K562 (cell line): ENCODE measurements at regions not wholly inside any gene's neighbourhood (a gene's known extent, or its start where the extent isn't known, plus 50 kb on each side); places are given as distances from the start of the nearest gene placed in this dataset.

Experiments
- ATAC-seq: fragments of 200-7000 bp; cut with Tn5 transposase; 3 replicates; pipeline ENCODE4 v1.9.1; 2020; ENCODE audit warnings: moderate library complexity
- BruUV-seq: library from RNA; stranded (reverse); fragments of 400-500 nt; replicated peaks from 2 replicates; lab custom pipeline; 2021; lab: Mats Ljungman, UMichigan
- CTCF ChIA-PET: fragments of 300-600 bp; formaldehyde crosslinking; extraction: SDS; loops from one replicate; lab custom pipeline; 2021; ENCODE audit warnings: low intra/inter-chr PET ratio; lab: Yijun Ruan, JAX
- POLR2A ChIA-PET: fragments of 300-600, 350-650 bp; sonication (Branson Sonifier 250); formaldehyde crosslinking; extraction: SDS; loops from one replicate; lab custom pipeline; 2021; ENCODE audit warnings: antibody characterized with exemption, inconsistent platforms; lab: Yijun Ruan, JAX
- DNase-seq, 4 experiments: peaks; one replicate each; pipeline versions ENCODE4 v3.0.0 to v3.0.0-alpha.2; 2011 to 2018; ENCODE audit warnings: low spot score in 3 of 4, mixed read lengths in 3 of 4; ENCODE audit errors: extremely low read depth in 1 of 4
- FAIRE-seq: peaks from 2 replicates; lab custom pipeline; 2011; peaks lifted over from hg19 to GRCh38; lab: Jason Lieb, UNC
- H2AFZ ChIP-seq: 2 replicates; pipeline ENCODE4 v1.6.0; 2011; ENCODE audit warnings: low read depth, low read length, control low read depth, inconsistent platforms
- H3K27ac ChIP-seq: fragments of 200-600 bp; 3 replicates; pipeline ENCODE4 v1.8.0; 2011; ENCODE audit warnings: low read depth, mild to moderate bottlenecking, control low read depth, inconsistent platforms, low read length, moderate library complexity, mixed read lengths; ENCODE audit errors: extremely low read depth
- H3K27me3 ChIP-seq, 2 experiments: fragments of 300-600 bp in 1 of 2; 2 replicates in 1 of 2; 3 replicates in 1 of 2; pipeline versions ENCODE4 v1.6.0 to v1.8.0; 2011; ENCODE audit warnings: inconsistent platforms in 2 of 2, low read length in 2 of 2, mild to moderate bottlenecking in 1 of 2, mixed read lengths in 1 of 2, moderate library complexity in 1 of 2; ENCODE audit not compliant: control insufficient read depth in 2 of 2, insufficient read depth in 2 of 2
- H3K36me3 ChIP-seq: fragments of 300-600 bp; 3 replicates; pipeline ENCODE4 v1.8.0; 2011; ENCODE audit warnings: mild to moderate bottlenecking, low read length, inconsistent platforms; ENCODE audit not compliant: control insufficient read depth, insufficient read depth
- H3K4me1 ChIP-seq, 2 experiments: fragments of 200-600 bp in 1 of 2; replicated peaks in 1 of 2; 2 replicates in 1 of 2; 3 replicates in 1 of 2; pipeline versions ENCODE4 v1.5.1 to v1.8.0; 2011; ENCODE audit warnings: inconsistent platforms in 2 of 2, low read length in 2 of 2, mild to moderate bottlenecking in 1 of 2, mixed read lengths in 1 of 2, moderate library complexity in 1 of 2; ENCODE audit not compliant: control insufficient read depth in 2 of 2, insufficient read depth in 2 of 2
- H3K4me2 ChIP-seq: 2 replicates; pipeline ENCODE4 v1.6.1; 2011; ENCODE audit warnings: low read length, control low read depth, inconsistent platforms, mixed read lengths; ENCODE audit not compliant: insufficient read depth
- H3K4me3 ChIP-seq: fragments of 200-600 bp; sonication (generic), shearing (Covaris generic); 2 replicates; pipeline ENCODE4 v1.5.1; 2016; ENCODE audit warnings: control low read depth, inconsistent platforms
- H3K79me2 ChIP-seq: fragments of 200-600 bp; 3 replicates; pipeline ENCODE4 v1.8.0; 2011; ENCODE audit warnings: low read length, inconsistent platforms; ENCODE audit not compliant: control insufficient read depth, insufficient read depth
- H3K9ac ChIP-seq, 2 experiments: 2 replicates each; pipeline versions ENCODE4 v1.6.0 to v1.6.1; 2011; ENCODE audit warnings: low read depth in 2 of 2, low read length in 2 of 2, control low read depth in 1 of 2, inconsistent platforms in 1 of 2, mild to moderate bottlenecking in 1 of 2, mixed read lengths in 1 of 2; ENCODE audit not compliant: insufficient read depth in 1 of 2
- H3K9me1 ChIP-seq: one replicate; pipeline ENCODE4 v1.6.0; 2011; ENCODE audit warnings: inconsistent platforms, mild to moderate bottlenecking, low read length, moderate library complexity; ENCODE audit not compliant: control insufficient read depth, insufficient read depth
- H3K9me3 ChIP-seq: replicated peaks from 2 replicates; pipeline ENCODE4 v1.5.1; 2011; ENCODE audit warnings: low read depth, low read length, inconsistent platforms; ENCODE audit not compliant: control insufficient read depth, insufficient read depth
- H4K20me1 ChIP-seq: replicated peaks from 2 replicates; pipeline ENCODE4 v1.6.1; 2011; ENCODE audit warnings: low read length, inconsistent platforms, mixed read lengths; ENCODE audit not compliant: control insufficient read depth, insufficient read depth
- BCL6 ChIP-seq: fragments of 250-450 bp; sonication (Bioruptor Pico); IDR thresholded peaks from 2 replicates; pipeline ENCODE4 v1.4.0; 2020
- CTCFL ChIP-seq: IDR thresholded peaks from 2 replicates; pipeline ENCODE4 v1.6.1; 2011; ENCODE audit warnings: borderline replicate concordance, low read depth, mild to moderate bottlenecking, moderate library complexity, low read length; ENCODE audit not compliant: insufficient read depth, poor library complexity, severe bottlenecking
- FOXJ2 ChIP-seq: fragments of 200-800 bp; sonication (Bioruptor generic); IDR thresholded peaks from 2 replicates; pipeline ENCODE4 v1.6.1; 2016; ENCODE audit warnings: missing genetic modification characterization, missing compliant biosample characterization
- HBP1 ChIP-seq: fragments of 450-650 bp; formaldehyde crosslinking; IDR thresholded peaks from 2 replicates; pipeline ENCODE4 v1.4.0; 2022; ENCODE audit warnings: missing genetic modification characterization
- KLF16 ChIP-seq: IDR thresholded peaks from 2 replicates; pipeline ENCODE4 v1.6.1; 2016; ENCODE audit warnings: antibody characterized with exemption
- MED1 ChIP-seq: sonication (generic); formaldehyde crosslinking; IDR thresholded peaks from 2 replicates; pipeline ENCODE4 v1.8.1; 2023; ENCODE audit warnings: missing genetic modification reagents, borderline replicate concordance
- MYBL2 ChIP-seq, 2 experiments: fragments of 450-650 bp in 1 of 2; sonication (generic) in 1 of 2; formaldehyde crosslinking in 1 of 2; IDR thresholded peaks; 2 replicates each; pipeline versions ENCODE4 v1.6.1 to v1.8.1; 2017 to 2022; ENCODE audit warnings: borderline replicate concordance in 1 of 2, inconsistent platforms in 1 of 2, low read depth in 1 of 2, mild to moderate bottlenecking in 1 of 2, missing genetic modification reagents in 1 of 2, moderate library complexity in 1 of 2
- RBM39 ChIP-seq: fragments of 200-400 bp; formaldehyde crosslinking; optimal IDR thresholded peaks from 2 replicates; pipeline ENCODE3; 2018; ENCODE audit warnings: low read depth, low read length
- SMARCB1 ChIP-seq: IDR thresholded peaks from 2 replicates; pipeline ENCODE4 v1.6.1; 2011; ENCODE audit warnings: improper control_type of control experiment, low read depth; ENCODE audit not compliant: insufficient read length
- SP1 ChIP-seq: sonication (generic); formaldehyde crosslinking; IDR thresholded peaks from 2 replicates; pipeline ENCODE4 v1.8.1; 2022; ENCODE audit warnings: mild to moderate bottlenecking, missing genetic modification reagents
- STAG1 ChIP-seq: sonication (generic); formaldehyde crosslinking; IDR thresholded peaks from 2 replicates; pipeline ENCODE4 v1.5.0; 2020; ENCODE audit warnings: missing genetic modification reagents, borderline replicate concordance
- ZC3H11A ChIP-seq: IDR thresholded peaks from 2 replicates; pipeline ENCODE4 v1.6.1; 2012; ENCODE audit warnings: low read depth, low read length, improper control_type of control experiment
- ZNF121 ChIP-seq: sonication (generic); formaldehyde crosslinking; conservative IDR thresholded peaks from 2 replicates; pipeline ENCODE4 v1.8.0; 2022; ENCODE audit warnings: missing genetic modification reagents
- WGBS: fragments of 100-300 bp; shearing (Covaris generic); methylation state at CpG from one replicate; pipeline ENCODE4 v1.1.6; 2016; ENCODE audit warnings: low coverage, mixed read lengths; ENCODE audit not compliant: insufficient coverage; ENCODE audit errors: missing lambda C conversion rate; 5-methylcytosine and 5-hydroxymethylcytosine counted together
- in situ Hi-C: fragments of 300-500 bp; cut with MboI; formaldehyde crosslinking; loops from 4 replicates; pipeline ENCODE4 v1.15.0; 2018; ENCODE audit warnings: inconsistent platforms, mixed read lengths
- intact Hi-C: fragments of 100-400 bp; cut with micrococcal nuclease; formaldehyde crosslinking; loops from 2 replicates; pipeline ENCODE4 v1.14.2; 2022
- TF ChIP-seq, protein P1 (sequence below): IDR thresholded peaks from 3 replicates; pipeline ENCODE4 v1.6.1; 2011; ENCODE audit warnings: borderline replicate concordance, mild to moderate bottlenecking, moderate library complexity; ENCODE audit not compliant: insufficient read length; ENCODE audit errors: extremely low read depth
- TF ChIP-seq, protein P2 (sequence below): fragments of 450-650 bp; IDR thresholded peaks from 2 replicates; pipeline ENCODE4 v1.7.0; 2016; ENCODE audit warnings: borderline replicate concordance

GRCh38 chr9:109904666-109905065 is 124.7 kb downstream of the PALM2AKAP2 start:
- Histone ChIP-seq H3K4me3 (no peak overlapping the region), H3K9me3 (no peaks in the 10 kb centered on the region), H3K27me3 (no peaks in the 10 kb centered on the region), H3K9me1 (no peaks in the 10 kb centered on the region), H3K36me3 (no peaks in the 10 kb centered on the region), H3K79me2 (no peaks in the 10 kb centered on the region), H3K9ac (no peak overlapping the region), H3K4me2 (no peak overlapping the region), H4K20me1 (no peaks in the 10 kb centered on the region), H3K4me1 (no peaks in the 10 kb centered on the region), H2AFZ (no peak overlapping the region), H3K27ac (no peak overlapping the region)
- ChIA-PET POLR2A (interaction anchor here (1.0 kb wide), 1 partner anchor 153 kb away, joined by 3 read pairs; no protein-coding TSS in a partner anchor), CTCF (no interaction called here)
- intact Hi-C loops: loop anchor here (10.0 kb wide), 1 partner anchor 720 kb away; no protein-coding TSS in a partner anchor
- in situ Hi-C loops: loop anchor here (10.0 kb wide), 1 partner anchor 250 kb away; no protein-coding TSS in a partner anchor
- ATAC-seq: no peak
- no peak for FAIRE-seq
- no peak for DNase-seq
- WGBS: 0% methylated on average over 5 of the region's 5 CpGs
- BruUV-seq: no TSS peak
- TF ChIP-seq RBM39 (no peak), STAG1 (CRISPR knock-in tag) (no peak), SP1 (CRISPR knock-in tag) (no peak), SMARCB1 (no peak), ZC3H11A (no peak), BCL6 (CRISPR knock-in tag) (no peak), FOXJ2 (tag) (no peak), HBP1 (CRISPR knock-in tag) (no peak), CTCFL (no peak), KLF16 (no peak), ZNF121 (CRISPR knock-in tag) (no peak), MED1 (CRISPR knock-in tag) (no peak), MYBL2 (IDR thresholded peaks at IDR 0.05; ENCODE audit: low read depth) (no peak), MYBL2 (CRISPR knock-in tag; IDR thresholded peaks at IDR 0.05; ENCODE audit: borderline replicate concordance) (no peak)
- TF ChIP-seq, protein P1, sequence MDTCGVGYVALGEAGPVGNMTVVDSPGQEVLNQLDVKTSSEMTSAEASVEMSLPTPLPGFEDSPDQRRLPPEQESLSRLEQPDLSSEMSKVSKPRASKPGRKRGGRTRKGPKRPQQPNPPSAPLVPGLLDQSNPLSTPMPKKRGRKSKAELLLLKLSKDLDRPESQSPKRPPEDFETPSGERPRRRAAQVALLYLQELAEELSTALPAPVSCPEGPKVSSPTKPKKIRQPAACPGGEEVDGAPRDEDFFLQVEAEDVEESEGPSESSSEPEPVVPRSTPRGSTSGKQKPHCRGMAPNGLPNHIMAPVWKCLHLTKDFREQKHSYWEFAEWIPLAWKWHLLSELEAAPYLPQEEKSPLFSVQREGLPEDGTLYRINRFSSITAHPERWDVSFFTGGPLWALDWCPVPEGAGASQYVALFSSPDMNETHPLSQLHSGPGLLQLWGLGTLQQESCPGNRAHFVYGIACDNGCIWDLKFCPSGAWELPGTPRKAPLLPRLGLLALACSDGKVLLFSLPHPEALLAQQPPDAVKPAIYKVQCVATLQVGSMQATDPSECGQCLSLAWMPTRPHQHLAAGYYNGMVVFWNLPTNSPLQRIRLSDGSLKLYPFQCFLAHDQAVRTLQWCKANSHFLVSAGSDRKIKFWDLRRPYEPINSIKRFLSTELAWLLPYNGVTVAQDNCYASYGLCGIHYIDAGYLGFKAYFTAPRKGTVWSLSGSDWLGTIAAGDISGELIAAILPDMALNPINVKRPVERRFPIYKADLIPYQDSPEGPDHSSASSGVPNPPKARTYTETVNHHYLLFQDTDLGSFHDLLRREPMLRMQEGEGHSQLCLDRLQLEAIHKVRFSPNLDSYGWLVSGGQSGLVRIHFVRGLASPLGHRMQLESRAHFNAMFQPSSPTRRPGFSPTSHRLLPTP: no peak
- TF ChIP-seq, protein P2, sequence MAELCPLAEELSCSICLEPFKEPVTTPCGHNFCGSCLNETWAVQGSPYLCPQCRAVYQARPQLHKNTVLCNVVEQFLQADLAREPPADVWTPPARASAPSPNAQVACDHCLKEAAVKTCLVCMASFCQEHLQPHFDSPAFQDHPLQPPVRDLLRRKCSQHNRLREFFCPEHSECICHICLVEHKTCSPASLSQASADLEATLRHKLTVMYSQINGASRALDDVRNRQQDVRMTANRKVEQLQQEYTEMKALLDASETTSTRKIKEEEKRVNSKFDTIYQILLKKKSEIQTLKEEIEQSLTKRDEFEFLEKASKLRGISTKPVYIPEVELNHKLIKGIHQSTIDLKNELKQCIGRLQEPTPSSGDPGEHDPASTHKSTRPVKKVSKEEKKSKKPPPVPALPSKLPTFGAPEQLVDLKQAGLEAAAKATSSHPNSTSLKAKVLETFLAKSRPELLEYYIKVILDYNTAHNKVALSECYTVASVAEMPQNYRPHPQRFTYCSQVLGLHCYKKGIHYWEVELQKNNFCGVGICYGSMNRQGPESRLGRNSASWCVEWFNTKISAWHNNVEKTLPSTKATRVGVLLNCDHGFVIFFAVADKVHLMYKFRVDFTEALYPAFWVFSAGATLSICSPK: no peak
